CD4-positive, alpha-beta T cell treated with Interferon alpha-2 for 1 hour (primary cell): ENCODE measurements at regions not wholly inside any gene's neighbourhood (a gene's known extent, or its start where the extent isn't known, plus 50 kb on each side); places are given as distances from the start of the nearest gene placed in this dataset.

ENCODE experiments used
- DNase-seq, 2 donors: peaks; one replicate each; pipeline ENCODE4 v3.0.0-alpha.2; 2020 to 2022

- DNase-seq: no peak
These were observed 163.7 kb downstream of the GXYLT1 start for GRCh38 chr12:41981013-41981412.

GRCh38 chr12:41980390-41980789 is 164.3 kb downstream of the GXYLT1 start:
- DNase-seq: no peak

GRCh38 chr12:41979574-41979973 is 165.1 kb downstream of the GXYLT1 start:
- DNase-seq: no peak

- DNase-seq: no peak
These were observed 172.1 kb downstream of the GXYLT1 start for GRCh38 chr12:41972598-41972997.

- DNase-seq: no peak
These were observed 172.5 kb downstream of the GXYLT1 start for GRCh38 chr12:41972196-41972595.

- DNase-seq: no peak
These were observed 173.9 kb downstream of the GXYLT1 start for GRCh38 chr12:41970744-41971143.

- DNase-seq: no peak
These were observed 176.1 kb downstream of the GXYLT1 start for GRCh38 chr12:41968599-41968998.

- DNase-seq: no peak
These were observed 176.8 kb downstream of the GXYLT1 start for GRCh38 chr12:41967668-41968500.

- DNase-seq: no peak
These were observed 177.8 kb downstream of the GXYLT1 start for GRCh38 chr12:41966916-41967315.

- no peak for DNase-seq
These were observed 178.7 kb downstream of the GXYLT1 start for GRCh38 chr12:41966001-41966400.

- DNase-seq: no peak
These were observed 181.3 kb downstream of the GXYLT1 start for GRCh38 chr12:41963398-41963797.

- no peak for DNase-seq
These were observed 182.5 kb downstream of the GXYLT1 start for GRCh38 chr12:41962171-41962572.

- DNase-seq: no peak
These were observed 185.4 kb downstream of the GXYLT1 start for GRCh38 chr12:41959271-41959670.

- no peak for DNase-seq
These were observed 188.3 kb downstream of the GXYLT1 start for GRCh38 chr12:41956353-41956752.

GRCh38 chr12:41950455-41950854 is 194.2 kb downstream of the GXYLT1 start:
- DNase-seq: no peak

- no peak for DNase-seq
These were observed 198.6 kb downstream of the GXYLT1 start for GRCh38 chr12:41946106-41946505.

GRCh38 chr12:41944216-41944615 is 200.5 kb downstream of the GXYLT1 start:
- no peak for DNase-seq

GRCh38 chr12:41943671-41944070 is 201.0 kb downstream of the GXYLT1 start:
- DNase-seq: no peak

GRCh38 chr12:41942354-41942753 is 202.3 kb downstream of the GXYLT1 start:
- no peak for DNase-seq

- no peak for DNase-seq
These were observed 203.6 kb downstream of the GXYLT1 start for GRCh38 chr12:41941079-41941478.

- no peak for DNase-seq
These were observed 204.1 kb downstream of the GXYLT1 start for GRCh38 chr12:41940571-41940970.

- no peak for DNase-seq
These were observed 208.3 kb downstream of the GXYLT1 start for GRCh38 chr12:41936333-41936732.

GRCh38 chr12:41935911-41936310 is 208.8 kb downstream of the GXYLT1 start:
- DNase-seq: no peak

- DNase-seq: peak; percentile 10 to 46
These were observed 212.1 kb downstream of the GXYLT1 start for GRCh38 chr12:41932470-41932991.
